GM10248 (cell line): ENCODE measurements at regions not wholly inside any gene's neighbourhood (a gene's known extent, or its start where the extent isn't known, plus 50 kb on each side); places are given as distances from the start of the nearest gene placed in this dataset.
A peak's percentile ranks its signal among the peaks of the same experiment; 100 is the strongest.

Source experiments
- CTCF ChIA-PET: fragments of 300-600 bp; sonication (Branson Sonifier 250); formaldehyde crosslinking; extraction: SDS; loops from one replicate; lab custom pipeline; 2021; ENCODE audit warnings: antibody characterized with exemption; lab: Yijun Ruan, JAX
- POLR2A ChIA-PET: fragments of 350-650 bp; sonication (Branson Sonifier 250); formaldehyde crosslinking; extraction: SDS; loops from one replicate; lab custom pipeline; 2020; ENCODE audit warnings: antibody characterized with exemption; lab: Yijun Ruan, JAX
- DNase-seq: peaks from one replicate; pipeline ENCODE4 v3.0.0; 2012; ENCODE audit errors: extremely low spot score
- TF ChIP-seq, protein P1 (sequence below): IDR thresholded peaks from 2 replicates; pipeline ENCODE4 v1.5.1; 2012; ENCODE audit warnings: mild to moderate bottlenecking, low read depth; ENCODE audit errors: extremely low read depth, missing control alignments, control extremely low read depth

GRCh38 chr12:115464111-115464581 is 780.2 kb upstream of the TBX3 start:
- CTCF ChIA-PET = no interaction called here
- DNase-seq = no peak
- TF ChIP-seq, protein P1, sequence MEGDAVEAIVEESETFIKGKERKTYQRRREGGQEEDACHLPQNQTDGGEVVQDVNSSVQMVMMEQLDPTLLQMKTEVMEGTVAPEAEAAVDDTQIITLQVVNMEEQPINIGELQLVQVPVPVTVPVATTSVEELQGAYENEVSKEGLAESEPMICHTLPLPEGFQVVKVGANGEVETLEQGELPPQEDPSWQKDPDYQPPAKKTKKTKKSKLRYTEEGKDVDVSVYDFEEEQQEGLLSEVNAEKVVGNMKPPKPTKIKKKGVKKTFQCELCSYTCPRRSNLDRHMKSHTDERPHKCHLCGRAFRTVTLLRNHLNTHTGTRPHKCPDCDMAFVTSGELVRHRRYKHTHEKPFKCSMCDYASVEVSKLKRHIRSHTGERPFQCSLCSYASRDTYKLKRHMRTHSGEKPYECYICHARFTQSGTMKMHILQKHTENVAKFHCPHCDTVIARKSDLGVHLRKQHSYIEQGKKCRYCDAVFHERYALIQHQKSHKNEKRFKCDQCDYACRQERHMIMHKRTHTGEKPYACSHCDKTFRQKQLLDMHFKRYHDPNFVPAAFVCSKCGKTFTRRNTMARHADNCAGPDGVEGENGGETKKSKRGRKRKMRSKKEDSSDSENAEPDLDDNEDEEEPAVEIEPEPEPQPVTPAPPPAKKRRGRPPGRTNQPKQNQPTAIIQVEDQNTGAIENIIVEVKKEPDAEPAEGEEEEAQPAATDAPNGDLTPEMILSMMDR = no peak
- POLR2A ChIA-PET = no interaction called here

- POLR2A ChIA-PET = no interaction called here
- CTCF ChIA-PET = no interaction called here
- TF ChIP-seq, protein P1 = no peak
- no peak for DNase-seq
Measured at GRCh38 chr12:115461401-115461800, 777.4 kb upstream of the TBX3 start.

GRCh38 chr12:115457798-115458197 is 773.8 kb upstream of the TBX3 start:
- DNase-seq = no peak
- ChIA-PET CTCF (interaction anchor here (1.2 to 1.6 kb wide), 2 partner anchors 12 to 40 kb away, joined by 4 read pairs; no protein-coding TSS in a partner anchor), POLR2A (no interaction called here)
- TF ChIP-seq, protein P1 = no peak

DNA sequence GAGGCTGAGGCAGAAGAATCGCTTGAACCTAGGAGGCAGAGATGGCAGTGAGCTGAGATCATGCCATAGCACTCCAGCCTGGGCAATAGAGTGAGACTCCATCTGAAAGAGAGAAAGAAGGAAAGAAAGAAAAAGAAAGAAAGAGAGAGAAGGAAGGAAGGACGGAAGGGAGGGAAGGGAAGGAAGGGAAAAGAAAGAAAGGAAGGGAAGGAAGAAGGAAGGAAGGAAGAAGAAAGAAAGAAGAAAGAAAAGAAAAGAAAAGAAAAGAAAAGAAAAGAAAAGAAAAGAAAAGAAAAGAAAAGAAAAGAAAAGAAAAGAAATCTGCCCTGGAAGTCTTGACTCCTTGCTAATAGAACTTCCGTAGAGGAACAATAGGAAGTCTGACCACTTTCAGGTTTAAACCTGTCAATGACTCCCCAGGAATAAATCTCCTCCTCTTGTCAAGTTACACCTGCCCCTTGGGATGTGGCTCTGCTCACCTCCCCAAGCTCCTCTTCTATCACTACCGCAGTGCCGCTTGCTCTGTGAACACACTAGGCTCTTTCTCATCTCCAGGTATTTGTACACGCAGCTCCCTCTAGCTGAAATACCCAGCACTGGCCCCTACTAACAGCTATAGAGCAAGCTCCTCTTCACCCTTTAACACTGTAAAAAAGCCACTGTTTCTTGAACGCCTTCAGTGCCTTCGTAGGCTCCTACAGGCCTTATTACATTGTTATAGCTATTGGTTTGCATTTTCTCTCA is 773.1 kb upstream of the TBX3 start:
- TF ChIP-seq, protein P1 = peak; percentile 8
- ChIA-PET POLR2A (no interaction called here), CTCF (interaction anchor here (1.2 to 3.2 kb wide), 3 partner anchors 11 to 39 kb away, joined by 4 to 9 read pairs (median 4); no protein-coding TSS in a partner anchor)
- no peak for DNase-seq

DNA sequence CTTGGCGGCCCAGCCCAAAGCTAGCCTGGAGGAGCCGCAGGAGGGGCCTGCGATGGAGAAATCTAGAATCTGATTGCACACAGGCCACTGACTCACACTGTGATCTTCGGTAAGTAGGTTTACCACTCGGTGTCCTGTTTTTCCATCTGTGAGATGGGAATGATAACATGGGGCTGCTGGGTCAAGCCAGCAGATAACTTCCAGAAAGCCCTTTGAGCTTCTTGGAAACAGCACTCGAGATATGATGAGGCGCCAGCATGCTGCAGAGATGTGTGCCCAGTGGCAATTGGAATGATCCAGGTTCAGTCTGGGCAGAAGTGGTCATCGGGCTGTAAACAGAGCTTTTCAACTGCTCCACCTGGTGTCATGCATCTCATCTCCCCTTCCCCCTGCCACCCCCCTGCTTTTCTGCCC is 771.3 kb upstream of the TBX3 start:
- no peak for DNase-seq
- POLR2A ChIA-PET = no interaction called here
- TF ChIP-seq, protein P1 = no peak
- CTCF ChIA-PET = interaction anchor here (1.1 to 3.2 kb wide), 2 partner anchors 9 to 19 kb away, joined by 3 to 9 read pairs; no protein-coding TSS in a partner anchor

DNA sequence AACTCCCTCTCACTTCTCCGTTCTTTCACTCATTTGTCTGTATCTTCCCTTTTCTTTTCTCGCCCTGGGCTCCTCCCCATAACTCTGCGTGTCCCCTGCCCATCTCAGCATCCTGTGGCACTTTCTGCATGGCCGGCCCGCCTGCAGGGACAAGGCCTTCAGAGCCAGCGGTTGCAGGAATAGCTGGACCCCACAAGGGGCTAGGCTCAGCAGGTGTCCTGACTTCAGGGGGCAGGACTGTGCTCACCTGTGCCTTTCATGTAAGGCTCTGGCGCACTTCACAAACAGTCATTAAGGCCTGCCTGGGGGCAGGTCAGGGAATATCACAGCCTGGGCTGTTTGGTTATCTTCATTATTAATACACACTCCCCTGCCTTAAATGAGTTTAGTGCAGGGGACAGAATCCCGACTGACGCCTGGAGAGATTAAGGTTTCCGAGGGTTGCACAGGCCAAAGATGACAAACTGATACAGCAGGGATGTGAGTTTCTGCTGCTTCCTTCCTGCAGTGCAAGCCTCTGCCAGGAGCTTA is 768.8 kb upstream of the TBX3 start:
- POLR2A ChIA-PET = no interaction called here
- TF ChIP-seq, protein P1 = no peak
- CTCF ChIA-PET = no interaction called here
- no peak for DNase-seq
